ENCODE measurements at regions not wholly inside any gene's neighbourhood (a gene's known extent, or its start where the extent isn't known, plus 50 kb on each side); places are given as distances from the start of the nearest gene placed in this dataset.

DNA sequence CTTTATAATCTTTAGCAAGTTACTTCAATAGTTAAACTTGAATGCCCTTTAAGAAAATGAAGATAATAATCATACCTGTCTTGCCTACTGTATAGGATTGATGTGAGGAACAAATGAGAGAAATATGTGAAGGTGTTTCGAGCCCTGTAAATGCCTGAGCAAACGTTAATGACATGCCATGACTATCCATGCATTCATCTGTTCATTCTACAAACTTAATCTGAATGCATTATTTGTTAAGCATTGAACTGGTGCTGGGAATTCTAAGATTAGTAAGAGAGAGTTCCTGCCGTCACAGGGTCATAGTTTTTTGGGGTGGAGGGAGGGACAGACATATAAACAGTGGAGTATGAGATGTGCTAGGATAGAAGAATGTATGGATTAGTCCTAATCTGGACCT lies 111.5 kb upstream of the PRICKLE1 start:
- TF ChIP-seq, protein P1, sequence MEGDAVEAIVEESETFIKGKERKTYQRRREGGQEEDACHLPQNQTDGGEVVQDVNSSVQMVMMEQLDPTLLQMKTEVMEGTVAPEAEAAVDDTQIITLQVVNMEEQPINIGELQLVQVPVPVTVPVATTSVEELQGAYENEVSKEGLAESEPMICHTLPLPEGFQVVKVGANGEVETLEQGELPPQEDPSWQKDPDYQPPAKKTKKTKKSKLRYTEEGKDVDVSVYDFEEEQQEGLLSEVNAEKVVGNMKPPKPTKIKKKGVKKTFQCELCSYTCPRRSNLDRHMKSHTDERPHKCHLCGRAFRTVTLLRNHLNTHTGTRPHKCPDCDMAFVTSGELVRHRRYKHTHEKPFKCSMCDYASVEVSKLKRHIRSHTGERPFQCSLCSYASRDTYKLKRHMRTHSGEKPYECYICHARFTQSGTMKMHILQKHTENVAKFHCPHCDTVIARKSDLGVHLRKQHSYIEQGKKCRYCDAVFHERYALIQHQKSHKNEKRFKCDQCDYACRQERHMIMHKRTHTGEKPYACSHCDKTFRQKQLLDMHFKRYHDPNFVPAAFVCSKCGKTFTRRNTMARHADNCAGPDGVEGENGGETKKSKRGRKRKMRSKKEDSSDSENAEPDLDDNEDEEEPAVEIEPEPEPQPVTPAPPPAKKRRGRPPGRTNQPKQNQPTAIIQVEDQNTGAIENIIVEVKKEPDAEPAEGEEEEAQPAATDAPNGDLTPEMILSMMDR (IDR thresholded peaks at IDR 0.05; ENCODE audit: insufficient read depth, low read depth, low read length) = no peak
- no peak for TF ChIP-seq EZH2 (IDR thresholded peaks at IDR 0.05; ENCODE audit: insufficient read depth, low read length)
- Histone ChIP-seq H3K27ac (ENCODE audit: low read depth, low read length) (no peak overlapping the region), H3K36me3 (ENCODE audit: insufficient read depth, low read length) (no peaks in the 10 kb centered on the region), H3K79me2 (ENCODE audit: insufficient read depth, low read length) (no peaks in the 10 kb centered on the region), H3K9ac (ENCODE audit: low read length) (no peak overlapping the region), H3K4me1 (ENCODE audit: insufficient read depth, low read length) (peaks cover 6% of the 10 kb centered on the region), H3K4me2 (ENCODE audit: low read length) (no peak overlapping the region), H3K4me3 (ENCODE audit: insufficient read depth, low read depth, low read length) (no peak overlapping the region), H2AFZ (ENCODE audit: low read depth, low read length) (no peak overlapping the region), H3K27me3 (ENCODE audit: insufficient read depth, low read length) (no peaks in the 10 kb centered on the region), H3K9me3 (ENCODE audit: insufficient read depth, low read depth, low read length) (no peaks in the 10 kb centered on the region), H4K20me1 (ENCODE audit: insufficient read depth, low read length) (no peaks in the 10 kb centered on the region)
- no peak overlapping the region for H3K27ac Mint-ChIP-seq (ENCODE audit: unreplicated experiment)
- no peak overlapping the region for H3K4me3 Mint-ChIP-seq (ENCODE audit: unreplicated experiment)
- H3K36me3 Mint-ChIP-seq (ENCODE audit: low read depth, unreplicated experiment) = no peaks in the 10 kb centered on the region
- no peaks in the 10 kb centered on the region for H3K9me3 Mint-ChIP-seq (ENCODE audit: unreplicated experiment)
- peaks cover 12% of the 10 kb centered on the region for H3K4me1 Mint-ChIP-seq (ENCODE audit: low read depth, unreplicated experiment)
- DNase-seq (ENCODE audit: low read depth) = no peak
- no peaks in the 10 kb centered on the region for H3K27me3 Mint-ChIP-seq (ENCODE audit: low read depth, unreplicated experiment)
- FAIRE-seq = no peak

DNA sequence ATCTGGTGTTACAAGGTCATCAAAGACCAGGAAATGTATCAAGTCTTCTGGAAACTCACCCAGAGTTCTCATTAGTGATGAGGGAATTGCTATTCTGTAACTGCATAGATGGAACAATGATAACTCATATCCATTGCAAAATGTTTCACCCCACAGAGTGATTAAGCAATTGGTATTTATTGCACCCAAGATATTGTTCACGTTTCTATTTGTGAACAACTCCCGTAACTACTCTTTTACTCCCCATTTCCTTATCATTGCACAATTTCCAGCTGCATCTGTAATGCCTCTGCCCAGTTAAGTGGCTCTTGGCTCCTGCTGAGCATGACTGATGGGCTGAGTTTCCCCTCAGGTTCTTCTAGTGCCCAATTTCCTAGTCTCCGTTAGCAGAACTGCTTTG lies 108.7 kb upstream of the PRICKLE1 start:
- H3K4me3 Mint-ChIP-seq (ENCODE audit: unreplicated experiment) = no peak overlapping the region
- no peak for FAIRE-seq
- Histone ChIP-seq H3K9ac (ENCODE audit: low read length) (no peak overlapping the region), H3K4me3 (ENCODE audit: insufficient read depth, low read depth, low read length) (no peak overlapping the region), H3K4me2 (ENCODE audit: low read length) (no peak overlapping the region), H3K79me2 (ENCODE audit: insufficient read depth, low read length) (no peaks in the 10 kb centered on the region), H3K9me3 (ENCODE audit: insufficient read depth, low read depth, low read length) (no peaks in the 10 kb centered on the region), H3K36me3 (ENCODE audit: insufficient read depth, low read length) (no peaks in the 10 kb centered on the region), H3K27ac (ENCODE audit: low read depth, low read length) (no peak overlapping the region), H2AFZ (ENCODE audit: low read depth, low read length) (no peak overlapping the region), H3K4me1 (ENCODE audit: insufficient read depth, low read length) (no peaks in the 10 kb centered on the region), H3K27me3 (ENCODE audit: insufficient read depth, low read length) (no peaks in the 10 kb centered on the region), H4K20me1 (ENCODE audit: insufficient read depth, low read length) (no peaks in the 10 kb centered on the region)
- peak; percentile 58 for DNase-seq (ENCODE audit: low read depth)
- H3K27me3 Mint-ChIP-seq (ENCODE audit: low read depth, unreplicated experiment) = no peaks in the 10 kb centered on the region
- no peak overlapping the region for H3K27ac Mint-ChIP-seq (ENCODE audit: unreplicated experiment)
- TF ChIP-seq EZH2 (IDR thresholded peaks at IDR 0.05; ENCODE audit: insufficient read depth, low read length) = no peak
- H3K4me1 Mint-ChIP-seq (ENCODE audit: low read depth, unreplicated experiment) = peaks cover 8% of the 10 kb centered on the region
- no peaks in the 10 kb centered on the region for H3K36me3 Mint-ChIP-seq (ENCODE audit: low read depth, unreplicated experiment)
- no peaks in the 10 kb centered on the region for H3K9me3 Mint-ChIP-seq (ENCODE audit: unreplicated experiment)

DNA sequence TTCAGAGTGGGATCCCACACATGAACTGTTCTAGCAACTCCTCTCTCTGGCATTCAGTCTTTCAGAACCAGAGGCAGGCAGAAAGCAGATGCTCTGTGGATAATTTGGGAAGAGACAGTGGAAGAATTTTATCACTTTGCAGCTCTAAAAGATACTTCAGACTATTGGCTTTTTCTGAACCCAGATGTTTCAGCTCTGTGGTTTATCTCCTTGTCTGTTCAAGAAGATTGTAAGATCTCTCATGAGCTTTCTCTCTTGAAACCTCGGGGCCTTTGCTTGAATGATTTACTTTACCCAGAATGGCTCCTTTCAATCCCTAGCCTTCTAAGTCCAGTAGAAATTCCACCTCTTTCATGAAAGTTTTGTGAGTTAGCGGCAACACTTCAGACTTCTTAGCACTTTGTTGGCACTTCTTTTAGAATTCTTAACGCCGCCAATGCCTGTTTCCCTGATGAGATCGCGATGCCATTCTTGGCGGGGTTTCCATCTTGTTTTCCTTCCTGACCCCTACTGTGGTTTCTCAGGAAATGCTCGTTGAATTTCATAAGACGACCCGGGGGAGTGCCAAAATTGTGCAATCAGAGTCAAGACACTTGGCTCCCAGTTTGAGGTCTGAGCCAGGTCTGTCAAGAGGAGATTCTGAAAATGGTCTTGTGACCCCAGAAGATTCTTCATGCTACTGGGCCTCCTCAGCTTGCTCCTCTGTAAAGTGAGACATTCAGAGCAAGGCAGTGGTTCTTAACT lies 107.0 kb upstream of the PRICKLE1 start:
- H3K9ac ChIP-seq (ENCODE audit: low read length) = no peak overlapping the region
- peak; percentile 87 for DNase-seq (ENCODE audit: low read depth)
- no peaks in the 10 kb centered on the region for H3K36me3 ChIP-seq (ENCODE audit: insufficient read depth, low read length)
- H3K9me3 ChIP-seq (ENCODE audit: insufficient read depth, low read depth, low read length) = no peaks in the 10 kb centered on the region
- no peak overlapping the region for H3K4me3 Mint-ChIP-seq (ENCODE audit: unreplicated experiment)
- H3K4me3 ChIP-seq (ENCODE audit: insufficient read depth, low read depth, low read length) = no peak overlapping the region
- H3K79me2 ChIP-seq (ENCODE audit: insufficient read depth, low read length) = no peaks in the 10 kb centered on the region
- H3K27me3 Mint-ChIP-seq (ENCODE audit: low read depth, unreplicated experiment) = no peaks in the 10 kb centered on the region
- H3K27me3 ChIP-seq (ENCODE audit: insufficient read depth, low read length) = no peaks in the 10 kb centered on the region
- no peak overlapping the region for H3K4me2 ChIP-seq (ENCODE audit: low read length)
- no peak for FAIRE-seq
- H4K20me1 ChIP-seq (ENCODE audit: insufficient read depth, low read length) = no peaks in the 10 kb centered on the region
- H3K4me1 ChIP-seq (ENCODE audit: insufficient read depth, low read length) = no peaks in the 10 kb centered on the region
- H3K27ac ChIP-seq (ENCODE audit: low read depth, low read length) = no peak overlapping the region
- H3K36me3 Mint-ChIP-seq (ENCODE audit: low read depth, unreplicated experiment) = no peaks in the 10 kb centered on the region
- TF ChIP-seq, protein P1 (IDR thresholded peaks at IDR 0.05; ENCODE audit: insufficient read depth, low read depth, low read length) = no peak
- TF ChIP-seq EZH2 (IDR thresholded peaks at IDR 0.05; ENCODE audit: insufficient read depth, low read length) = no peak
- H3K4me1 Mint-ChIP-seq (ENCODE audit: low read depth, unreplicated experiment) = peaks cover 12% of the 10 kb centered on the region
- H2AFZ ChIP-seq (ENCODE audit: low read depth, low read length) = no peak overlapping the region
- peaks cover 4% of the 10 kb centered on the region for H3K9me3 Mint-ChIP-seq (ENCODE audit: unreplicated experiment)
- no peak overlapping the region for H3K27ac Mint-ChIP-seq (ENCODE audit: unreplicated experiment)
